Hepatocyte (in vitro differentiated cells): ENCODE measurements at regions not wholly inside any gene's neighbourhood (a gene's known extent, or its start where the extent isn't known, plus 50 kb on each side); places are given as distances from the start of the nearest gene placed in this dataset.

ENCODE experiments used
- DNase-seq: peaks from one replicate; pipeline ENCODE4 v3.0.0-alpha.2; 2016; ENCODE audit warnings: low spot score
- H2AFZ ChIP-seq: fragments of 200-600 bp; sonication (generic); 2 replicates; pipeline ENCODE4 v1.6.0; 2016; ENCODE audit warnings: antibody characterized with exemption, mild to moderate bottlenecking
- H3K27ac ChIP-seq: fragments of 200-600 bp; sonication (generic); 2 replicates; pipeline ENCODE4 v1.5.1; 2016; ENCODE audit warnings: mild to moderate bottlenecking
- H3K27me3 ChIP-seq: fragments of 200-600 bp; sonication (generic); 2 replicates; pipeline ENCODE4 v1.6.1; 2016
- H3K36me3 ChIP-seq: fragments of 200-600 bp; sonication (generic); replicated peaks from 2 replicates; pipeline ENCODE4 v1.5.1; 2016; ENCODE audit warnings: low read depth; ENCODE audit not compliant: insufficient read depth
- H3K4me1 ChIP-seq: fragments of 200-600 bp; sonication (generic); 2 replicates; pipeline ENCODE4 v1.5.1; 2016; ENCODE audit warnings: mild to moderate bottlenecking, moderate library complexity; ENCODE audit not compliant: insufficient read depth
- H3K4me2 ChIP-seq: fragments of 200-600 bp; sonication (generic); 2 replicates; pipeline ENCODE4 v1.6.0; 2016
- H3K4me3 ChIP-seq: fragments of 200-600 bp; sonication (generic); 2 replicates; pipeline ENCODE4 v1.5.1; 2016; ENCODE audit warnings: mild to moderate bottlenecking
- H3K79me2 ChIP-seq: fragments of 200-600 bp; sonication (generic); 2 replicates; pipeline ENCODE4 v1.6.0; 2017; ENCODE audit warnings: mild to moderate bottlenecking
- H3K9me2 ChIP-seq: fragments of 200-600 bp; sonication (generic); replicated peaks from 2 replicates; pipeline ENCODE4 v1.6.0; 2017; ENCODE audit warnings: mild to moderate bottlenecking; ENCODE audit not compliant: insufficient read depth
- H3K9me3 ChIP-seq: fragments of 200-600 bp; sonication (generic); 2 replicates; pipeline ENCODE4 v1.5.1; 2016; ENCODE audit warnings: low read depth, mild to moderate bottlenecking
- H4K20me1 ChIP-seq: fragments of 200-600 bp; sonication (generic); 2 replicates; pipeline ENCODE4 v1.6.0; 2016; ENCODE audit warnings: mild to moderate bottlenecking; ENCODE audit not compliant: insufficient read depth, poor library complexity, severe bottlenecking
- CTCF ChIP-seq: fragments of 200-600 bp; sonication (generic); IDR thresholded peaks from 2 replicates; pipeline ENCODE4 v1.5.1; 2016; ENCODE audit warnings: antibody characterized with exemption, mild to moderate bottlenecking; ENCODE audit not compliant: poor library complexity
- EZH2 ChIP-seq: fragments of 200-600 bp; sonication (generic); IDR thresholded peaks from 2 replicates; pipeline ENCODE4 v1.6.1; 2016; ENCODE audit warnings: antibody characterized with exemption, mild to moderate bottlenecking, borderline replicate concordance
- EZH2phosphoT487 ChIP-seq: fragments of 200-600 bp; sonication (generic); IDR thresholded peaks from one replicate; pipeline ENCODE4 v1.6.1; 2018; ENCODE audit warnings: antibody characterized with exemption, mild to moderate bottlenecking, low read depth, moderate library complexity; ENCODE audit not compliant: unreplicated experiment, severe bottlenecking
- WGBS: methylation state at CpG from one replicate; pipeline ENCODE4 v1.1.6; 2016; ENCODE audit warnings: low lambda C conversion rate; ENCODE audit errors: missing lambda C conversion rate; 5-methylcytosine and 5-hydroxymethylcytosine counted together

GRCh38 chr1:216822480-216822879 is 99.3 kb upstream of the ESRRG start:
- H3K27ac ChIP-seq: no peak overlapping the region
- H3K4me3 ChIP-seq: no peak overlapping the region
- H2AFZ ChIP-seq: no peak overlapping the region
- H3K4me2 ChIP-seq: no peak overlapping the region
- DNase-seq: peak; percentile 8
- H3K79me2 ChIP-seq: no peaks in the 10 kb centered on the region
- H3K36me3 ChIP-seq: no peaks in the 10 kb centered on the region
- TF ChIP-seq CTCF (no peak), EZH2phosphoT487 (no peak), EZH2 (no peak)
- H4K20me1 ChIP-seq: no peaks in the 10 kb centered on the region
- H3K4me1 ChIP-seq: peaks cover 27% of the 10 kb centered on the region
- H3K9me3 ChIP-seq: no peaks in the 10 kb centered on the region
- no peaks in the 10 kb centered on the region for H3K27me3 ChIP-seq
- no peaks in the 10 kb centered on the region for H3K9me2 ChIP-seq

- no peak for DNase-seq
- H3K36me3 ChIP-seq: no peaks in the 10 kb centered on the region
- H3K79me2 ChIP-seq: no peaks in the 10 kb centered on the region
- no peaks in the 10 kb centered on the region for H4K20me1 ChIP-seq
- H2AFZ ChIP-seq: no peak overlapping the region
- no peak overlapping the region for H3K4me2 ChIP-seq
- H3K27ac ChIP-seq: no peak overlapping the region
- peaks cover 23% of the 10 kb centered on the region for H3K4me1 ChIP-seq
- H3K27me3 ChIP-seq: no peaks in the 10 kb centered on the region
- H3K9me3 ChIP-seq: no peaks in the 10 kb centered on the region
- no peaks in the 10 kb centered on the region for H3K9me2 ChIP-seq
- no peak overlapping the region for H3K4me3 ChIP-seq
- no peak for TF ChIP-seq CTCF
- no peak for TF ChIP-seq EZH2phosphoT487
- no peak for TF ChIP-seq EZH2
- WGBS: 23% methylated on average over 3 of the region's 3 CpGs
These were observed 97.1 kb upstream of the ESRRG start for GRCh38 chr1:216820345-216820744.

- no peak overlapping the region for H3K4me3 ChIP-seq
These were observed 95.1 kb upstream of the ESRRG start for GRCh38 chr1:216818284-216818683.

More at GRCh38 chr1:216818284-216818683, 95.1 kb upstream of the ESRRG start:
- Histone ChIP-seq H3K36me3 (no peaks in the 10 kb centered on the region), H3K9me3 (no peaks in the 10 kb centered on the region), H3K27me3 (no peaks in the 10 kb centered on the region), H3K4me1 (peaks cover 13% of the 10 kb centered on the region), H3K9me2 (no peaks in the 10 kb centered on the region), H2AFZ (no peak overlapping the region), H4K20me1 (no peaks in the 10 kb centered on the region), H3K4me2 (no peak overlapping the region), H3K79me2 (no peaks in the 10 kb centered on the region), H3K27ac (no peak overlapping the region)
- 100% methylated on average over 1 of the region's 1 CpG for WGBS
- DNase-seq: no peak
- TF ChIP-seq EZH2phosphoT487: no peak
- no peak for TF ChIP-seq EZH2
- no peak for TF ChIP-seq CTCF
